HEK293 (cell line): ENCODE measurements at regions not wholly inside any gene's neighbourhood (a gene's known extent, or its start where the extent isn't known, plus 50 kb on each side); places are given as distances from the start of the nearest gene placed in this dataset.

Source experiments
- CTCF ChIA-PET: fragments of 350-600 bp; formaldehyde crosslinking; extraction: SDS; loops from one replicate; lab custom pipeline; 2021; ENCODE audit warnings: antibody characterized with exemption; lab: Yijun Ruan, JAX
- POLR2A ChIA-PET: fragments of 300-600 bp; formaldehyde crosslinking; extraction: SDS; loops from one replicate; lab custom pipeline; 2020; ENCODE audit warnings: antibody characterized with exemption, inconsistent platforms; lab: Yijun Ruan, JAX
- H3K27ac ChIP-seq: fragments of 200-500 bp; sonication (Bioruptor generic); 2 replicates; pipeline ENCODE4 v1.5.1; 2014; ENCODE audit warnings: low read depth, low read length, control low read depth, inconsistent platforms; ENCODE audit errors: extremely low read depth
- H3K36me3 ChIP-seq, 2 experiments: fragments of 200-500 bp in 1 of 2; sonication (Bioruptor generic) in 1 of 2; 1 replicate in 1 of 2; 2 replicates in 1 of 2; pipeline ENCODE4 v1.5.1; 2014 to 2017; ENCODE audit warnings: inconsistent platforms in 2 of 2, low read length in 2 of 2; ENCODE audit not compliant: control insufficient read depth in 2 of 2, insufficient read depth in 1 of 2
- H3K4me1 ChIP-seq: fragments of 200-500 bp; sonication (Bioruptor generic); 2 replicates; pipeline ENCODE4 v1.5.1; 2014; ENCODE audit warnings: mild to moderate bottlenecking, low read length, inconsistent platforms; ENCODE audit not compliant: control insufficient read depth, insufficient read depth
- H3K4me3 ChIP-seq: 2 replicates; pipeline ENCODE4 v1.5.1; 2011; ENCODE audit warnings: low read depth, mild to moderate bottlenecking, control low read depth, low read length, moderate library complexity
- H3K9me3 ChIP-seq: fragments of 200-500 bp; sonication (Bioruptor generic); 2 replicates; pipeline ENCODE4 v1.5.1; 2014; ENCODE audit warnings: low read depth, low read length, inconsistent platforms; ENCODE audit not compliant: control insufficient read depth, insufficient read depth
- BCL11B ChIP-seq: fragments of 450-650 bp; formaldehyde crosslinking; IDR thresholded peaks from 2 replicates; pipeline ENCODE4 v1.5.1; 2016; ENCODE audit warnings: low read depth, missing biosample characterization, missing genetic modification characterization
- GLIS2 ChIP-seq: fragments of 450-650 bp; formaldehyde crosslinking; IDR thresholded peaks from 2 replicates; pipeline ENCODE4 v1.5.1; 2016; ENCODE audit warnings: missing biosample characterization, missing genetic modification characterization
- HIC1 ChIP-seq: fragments of 450-650 bp; formaldehyde crosslinking; IDR thresholded peaks from 2 replicates; pipeline ENCODE4 v1.5.1; 2016; ENCODE audit warnings: missing biosample characterization, missing genetic modification characterization
- KLF8 ChIP-seq: fragments of 450-650 bp; formaldehyde crosslinking; IDR thresholded peaks from 2 replicates; pipeline ENCODE4 v1.5.1; 2016; ENCODE audit warnings: missing biosample characterization, missing genetic modification characterization
- SCRT1 ChIP-seq: fragments of 450-650 bp; formaldehyde crosslinking; IDR thresholded peaks from 2 replicates; pipeline ENCODE4 v1.5.1; 2016; ENCODE audit warnings: missing biosample characterization, missing genetic modification characterization, borderline replicate concordance
- SCRT2 ChIP-seq: fragments of 450-650 bp; formaldehyde crosslinking; IDR thresholded peaks from 2 replicates; pipeline ENCODE4 v1.5.1; 2016; ENCODE audit warnings: missing biosample characterization, missing genetic modification characterization
- ZNF133 ChIP-seq: fragments of 450-650 bp; formaldehyde crosslinking; IDR thresholded peaks from 2 replicates; pipeline ENCODE4 v1.5.1; 2016; ENCODE audit warnings: missing biosample characterization, missing genetic modification characterization
- ZNF23 ChIP-seq: fragments of 450-650 bp; formaldehyde crosslinking; IDR thresholded peaks from 2 replicates; pipeline ENCODE4 v1.5.1; 2016; ENCODE audit warnings: missing biosample characterization, missing genetic modification characterization, borderline replicate concordance
- ZNF26 ChIP-seq: fragments of 450-650 bp; formaldehyde crosslinking; IDR thresholded peaks from 2 replicates; pipeline ENCODE4 v1.5.1; 2016; ENCODE audit warnings: missing biosample characterization, missing genetic modification characterization
- ZNF423 ChIP-seq: fragments of 450-650 bp; formaldehyde crosslinking; IDR thresholded peaks from 2 replicates; pipeline ENCODE4 v1.5.1; 2016; ENCODE audit warnings: missing biosample characterization, missing genetic modification characterization
- ZNF473 ChIP-seq: fragments of 450-650 bp; formaldehyde crosslinking; IDR thresholded peaks from 2 replicates; pipeline ENCODE4 v1.5.1; 2017; ENCODE audit warnings: missing biosample characterization, missing genetic modification characterization
- ZNF518A ChIP-seq: fragments of 450-650 bp; formaldehyde crosslinking; conservative IDR thresholded peaks from 2 replicates; pipeline ENCODE4 v1.5.1; 2016; ENCODE audit warnings: low read depth, missing biosample characterization, missing genetic modification characterization
- ZNF521 ChIP-seq: fragments of 450-650 bp; formaldehyde crosslinking; IDR thresholded peaks from 2 replicates; pipeline ENCODE4 v1.5.1; 2017; ENCODE audit warnings: missing biosample characterization, mild to moderate bottlenecking, missing genetic modification characterization
- ZNF571 ChIP-seq: fragments of 450-650 bp; formaldehyde crosslinking; IDR thresholded peaks from 2 replicates; pipeline ENCODE4 v1.5.0; 2017; ENCODE audit warnings: missing biosample characterization, missing genetic modification characterization
- ZNF837 ChIP-seq: fragments of 450-650 bp; formaldehyde crosslinking; IDR thresholded peaks from 2 replicates; pipeline ENCODE4 v1.5.1; 2016; ENCODE audit warnings: missing biosample characterization, missing genetic modification characterization
- TF ChIP-seq, protein P1 (sequence below): sonication (generic); formaldehyde crosslinking; IDR thresholded peaks from 2 replicates; pipeline ENCODE4 v1.8.1; 2022; ENCODE audit warnings: mild to moderate bottlenecking, moderate library complexity, missing genetic modification reagents
- TF ChIP-seq, protein P2 (sequence below): fragments of 450-650 bp; formaldehyde crosslinking; IDR thresholded peaks from 2 replicates; pipeline ENCODE4 v1.5.1; 2016; ENCODE audit warnings: missing biosample characterization, missing genetic modification characterization
- TF ChIP-seq, protein P3 (sequence below): fragments of 450-650 bp; formaldehyde crosslinking; IDR thresholded peaks from 2 replicates; pipeline ENCODE4 v1.5.1; 2017; ENCODE audit warnings: missing biosample characterization, missing genetic modification characterization

DNA sequence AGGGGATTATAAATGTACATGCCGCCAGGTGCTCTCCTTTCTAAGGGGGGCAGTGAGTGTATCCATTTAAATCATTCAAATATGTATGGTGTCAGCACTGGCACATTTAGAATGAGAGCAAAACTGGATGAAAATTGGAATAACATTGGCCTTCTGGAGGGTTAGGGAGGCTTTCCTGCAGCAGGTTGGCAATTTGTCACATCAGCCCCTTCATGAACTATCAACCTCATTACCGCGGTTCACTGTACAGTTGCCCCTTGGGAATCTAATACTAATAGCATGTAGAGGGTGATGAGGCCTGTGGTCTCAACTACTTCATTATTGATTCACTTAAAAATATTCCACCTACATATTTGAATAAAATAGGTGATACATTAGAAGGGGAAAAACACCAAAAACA, 117.9 kb downstream of the PDHA2 start (continued):
- TF ChIP-seq SCRT2 (tag by site-specific recombination) (no peak), ZNF23 (tag by site-specific recombination) (no peak)
- TF ChIP-seq, protein P1, sequence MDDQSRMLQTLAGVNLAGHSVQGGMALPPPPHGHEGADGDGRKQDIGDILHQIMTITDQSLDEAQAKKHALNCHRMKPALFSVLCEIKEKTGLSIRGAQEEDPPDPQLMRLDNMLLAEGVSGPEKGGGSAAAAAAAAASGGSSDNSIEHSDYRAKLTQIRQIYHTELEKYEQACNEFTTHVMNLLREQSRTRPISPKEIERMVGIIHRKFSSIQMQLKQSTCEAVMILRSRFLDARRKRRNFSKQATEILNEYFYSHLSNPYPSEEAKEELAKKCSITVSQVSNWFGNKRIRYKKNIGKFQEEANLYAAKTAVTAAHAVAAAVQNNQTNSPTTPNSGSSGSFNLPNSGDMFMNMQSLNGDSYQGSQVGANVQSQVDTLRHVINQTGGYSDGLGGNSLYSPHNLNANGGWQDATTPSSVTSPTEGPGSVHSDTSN (CRISPR knock-in tag), result no peak
- TF ChIP-seq, all 188 proteins: peak for 0

DNA sequence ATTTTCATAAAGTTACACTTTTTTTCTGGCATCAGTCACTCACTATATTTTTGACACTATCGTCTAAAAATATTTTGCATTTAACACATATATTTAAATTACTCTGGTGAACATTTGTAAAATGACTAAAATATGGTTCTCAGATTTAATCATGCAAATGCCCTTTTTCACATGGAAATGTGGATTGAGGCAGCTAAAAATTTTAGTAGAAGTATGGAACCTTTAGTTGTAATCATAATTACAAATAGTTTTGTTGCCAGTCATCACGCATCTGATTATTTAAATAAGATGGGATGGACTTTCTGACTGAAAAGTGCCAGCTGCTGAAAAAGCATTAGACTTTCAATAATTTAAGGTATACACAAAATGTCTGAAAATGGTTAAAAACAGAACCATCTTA, 119.3 kb downstream of the PDHA2 start:
- ChIA-PET CTCF (interaction anchor here (0.5 to 0.6 kb wide), 3 partner anchors 76 to 190 kb away, joined by 3 to 4 read pairs (median 4); no protein-coding TSS in a partner anchor), POLR2A (no interaction called here)
- Histone ChIP-seq H3K9me3 (no peaks in the 10 kb centered on the region), H3K27ac (no peak overlapping the region), H3K36me3 (no peaks in the 10 kb centered on the region), H3K4me1 (no peaks in the 10 kb centered on the region), H3K4me3 (no peak overlapping the region)
- TF ChIP-seq, protein P2, sequence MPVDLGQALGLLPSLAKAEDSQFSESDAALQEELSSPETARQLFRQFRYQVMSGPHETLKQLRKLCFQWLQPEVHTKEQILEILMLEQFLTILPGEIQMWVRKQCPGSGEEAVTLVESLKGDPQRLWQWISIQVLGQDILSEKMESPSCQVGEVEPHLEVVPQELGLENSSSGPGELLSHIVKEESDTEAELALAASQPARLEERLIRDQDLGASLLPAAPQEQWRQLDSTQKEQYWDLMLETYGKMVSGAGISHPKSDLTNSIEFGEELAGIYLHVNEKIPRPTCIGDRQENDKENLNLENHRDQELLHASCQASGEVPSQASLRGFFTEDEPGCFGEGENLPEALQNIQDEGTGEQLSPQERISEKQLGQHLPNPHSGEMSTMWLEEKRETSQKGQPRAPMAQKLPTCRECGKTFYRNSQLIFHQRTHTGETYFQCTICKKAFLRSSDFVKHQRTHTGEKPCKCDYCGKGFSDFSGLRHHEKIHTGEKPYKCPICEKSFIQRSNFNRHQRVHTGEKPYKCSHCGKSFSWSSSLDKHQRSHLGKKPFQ (tag by site-specific recombination), result no peak
- TF ChIP-seq HIC1 (no peak), ZNF521 (no peak), ZNF571 (tag by site-specific recombination) (no peak)

- POLR2A ChIA-PET, result no interaction called here
- CTCF ChIA-PET, result interaction anchor here (0.5 to 0.6 kb wide), 2 partner anchors 76 to 129 kb away, joined by 3 to 4 read pairs; no protein-coding TSS in a partner anchor
- H3K4me3 ChIP-seq, result no peak overlapping the region
Measured at GRCh38 chr4:95959633-95960032, 119.7 kb downstream of the PDHA2 start.

More at GRCh38 chr4:95959633-95960032, 119.7 kb downstream of the PDHA2 start:
- H3K9me3 ChIP-seq, result no peaks in the 10 kb centered on the region
- H3K4me1 ChIP-seq, result no peaks in the 10 kb centered on the region
- TF ChIP-seq ZNF423 (tag by site-specific recombination) (no peak), BCL11B (no peak), SCRT1 (tag by site-specific recombination) (no peak), KLF8 (tag by site-specific recombination) (no peak), ZNF26 (tag by site-specific recombination) (no peak), ZNF837 (tag by site-specific recombination) (no peak), ZNF518A (tag by site-specific recombination) (no peak), ZNF473 (no peak), ZNF133 (no peak), GLIS2 (tag by site-specific recombination) (no peak), ZNF521 (no peak)
- TF ChIP-seq, protein P3, sequence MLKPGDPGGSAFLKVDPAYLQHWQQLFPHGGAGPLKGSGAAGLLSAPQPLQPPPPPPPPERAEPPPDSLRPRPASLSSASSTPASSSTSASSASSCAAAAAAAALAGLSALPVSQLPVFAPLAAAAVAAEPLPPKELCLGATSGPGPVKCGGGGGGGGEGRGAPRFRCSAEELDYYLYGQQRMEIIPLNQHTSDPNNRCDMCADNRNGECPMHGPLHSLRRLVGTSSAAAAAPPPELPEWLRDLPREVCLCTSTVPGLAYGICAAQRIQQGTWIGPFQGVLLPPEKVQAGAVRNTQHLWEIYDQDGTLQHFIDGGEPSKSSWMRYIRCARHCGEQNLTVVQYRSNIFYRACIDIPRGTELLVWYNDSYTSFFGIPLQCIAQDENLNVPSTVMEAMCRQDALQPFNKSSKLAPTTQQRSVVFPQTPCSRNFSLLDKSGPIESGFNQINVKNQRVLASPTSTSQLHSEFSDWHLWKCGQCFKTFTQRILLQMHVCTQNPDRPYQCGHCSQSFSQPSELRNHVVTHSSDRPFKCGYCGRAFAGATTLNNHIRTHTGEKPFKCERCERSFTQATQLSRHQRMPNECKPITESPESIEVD (tag by site-specific recombination), result no peak
- TF ChIP-seq, all 188 proteins: peak for 0
- no peaks in the 10 kb centered on the region for H3K36me3 ChIP-seq
- no peak overlapping the region for H3K27ac ChIP-seq
